ENCODE measurements at regions not wholly inside any gene's neighbourhood (a gene's known extent, or its start where the extent isn't known, plus 50 kb on each side); places are given as distances from the start of the nearest gene placed in this dataset.
"Not testable (repeated sequence)": the region's sequence is repeated elsewhere in the genome, so short reads cannot be mapped to it uniquely, and the experiment has no call there.

GRCh38 chr7:64469673-64470072, 93.2 kb downstream of the ZNF680 start:
- DNase-seq = no peak

GRCh38 chr7:64465551-64465950, 97.3 kb downstream of the ZNF680 start:
- no peak for DNase-seq

- peak; percentile 2 to 17 for DNase-seq
Measured at GRCh38 chr7:64463636-64464375, 99.1 kb downstream of the ZNF680 start.

GRCh38 chr7:64459858-64460257, 103.0 kb downstream of the ZNF680 start:
- DNase-seq = not testable (repeated sequence)

GRCh38 chr7:64433590-64433989, 119.8 kb downstream of the ZNF736 start:
- DNase-seq = no peak

GRCh38 chr7:64431838-64432237, 118.1 kb downstream of the ZNF736 start:
- DNase-seq = no peak

GRCh38 chr7:64429232-64429631, 115.5 kb downstream of the ZNF736 start:
- DNase-seq = no peak

- not testable (repeated sequence) for DNase-seq
Measured at GRCh38 chr7:64425436-64425835, 111.7 kb downstream of the ZNF736 start.

- DNase-seq = no peak
Measured at GRCh38 chr7:64407148-64407547, 93.4 kb downstream of the ZNF736 start.
